Mesenchymal stem cell (in vitro differentiated cells and primary cell): ENCODE measurements at regions not wholly inside any gene's neighbourhood (a gene's known extent, or its start where the extent isn't known, plus 50 kb on each side); places are given as distances from the start of the nearest gene placed in this dataset.

Experiments
- DNase-seq: peaks from one replicate; pipeline ENCODE4 v3.0.0-alpha.2; 2013
- H2AFZ ChIP-seq: one replicate; pipeline ENCODE4 v1.6.1; 2013; ENCODE audit warnings: low read depth, mild to moderate bottlenecking, control low read depth, inconsistent platforms, low read length, moderate library complexity
- H2AK5ac ChIP-seq: 2 replicates; pipeline ENCODE4 v1.6.1; 2013; ENCODE audit warnings: low read length, moderate library complexity, mild to moderate bottlenecking, inconsistent platforms; ENCODE audit not compliant: severe bottlenecking
- H2BK120ac ChIP-seq: one replicate; pipeline ENCODE4 v1.6.1; 2013; ENCODE audit warnings: low read depth, mild to moderate bottlenecking, inconsistent platforms, low read length, moderate library complexity
- H2BK12ac ChIP-seq, 2 experiments: one replicate each; pipeline ENCODE4 v1.6.1; 2013; ENCODE audit warnings: inconsistent platforms in 2 of 2, low read length in 2 of 2, mild to moderate bottlenecking in 2 of 2, moderate library complexity in 2 of 2, control low read depth in 1 of 2
- H2BK15ac ChIP-seq: one replicate; pipeline ENCODE4 v1.6.1; 2013; ENCODE audit warnings: mild to moderate bottlenecking, low read depth, inconsistent platforms; ENCODE audit not compliant: poor library complexity, severe bottlenecking
- H2BK5ac ChIP-seq: 2 replicates; pipeline ENCODE4 v1.6.1; 2013; ENCODE audit warnings: low read depth, mild to moderate bottlenecking, low read length, control low read depth, inconsistent platforms; ENCODE audit not compliant: poor library complexity, severe bottlenecking
- H3K14ac ChIP-seq, 2 experiments: one replicate each; pipeline ENCODE4 v1.6.1; 2013; ENCODE audit warnings: inconsistent platforms in 2 of 2, low read length in 2 of 2, control low read depth in 1 of 2, mild to moderate bottlenecking in 1 of 2, moderate library complexity in 1 of 2
- H3K18ac ChIP-seq, 2 experiments: one replicate each; pipeline ENCODE4 v1.6.1; 2013; ENCODE audit warnings: inconsistent platforms in 2 of 2, low read length in 2 of 2, control low read depth in 1 of 2, low read depth in 1 of 2, mild to moderate bottlenecking in 1 of 2
- H3K23ac ChIP-seq, 2 experiments: one replicate each; pipeline ENCODE4 v1.6.1; 2013; ENCODE audit warnings: inconsistent platforms in 2 of 2, low read length in 2 of 2, mild to moderate bottlenecking in 2 of 2, moderate library complexity in 2 of 2, control low read depth in 1 of 2
- H3K27ac ChIP-seq: 2 replicates; pipeline ENCODE4 v1.5.1; 2013; ENCODE audit warnings: mild to moderate bottlenecking, moderate library complexity, low read length, control low read depth, inconsistent platforms; ENCODE audit not compliant: poor library complexity, severe bottlenecking
- H3K27me3 ChIP-seq, 2 experiments: 2 replicates each; pipeline versions ENCODE4 v1.6.1 to v1.7.0; 2013; ENCODE audit warnings: low read length in 2 of 2, mild to moderate bottlenecking in 2 of 2, moderate library complexity in 2 of 2, control low read depth in 1 of 2, inconsistent platforms in 1 of 2; ENCODE audit not compliant: control insufficient read depth in 1 of 2, insufficient read depth in 1 of 2
- H3K36me3 ChIP-seq, 2 experiments: 2 replicates each; pipeline versions ENCODE4 v1.6.1 to v1.7.0; 2013; ENCODE audit warnings: low read length in 2 of 2, control low read depth in 1 of 2, inconsistent platforms in 1 of 2, low read depth in 1 of 2, mild to moderate bottlenecking in 1 of 2; ENCODE audit not compliant: insufficient read depth in 2 of 2, control insufficient read depth in 1 of 2
- H3K4ac ChIP-seq, 2 experiments: one replicate each; pipeline ENCODE4 v1.6.1; 2013; ENCODE audit warnings: inconsistent platforms in 2 of 2, low read length in 2 of 2, mild to moderate bottlenecking in 2 of 2, moderate library complexity in 2 of 2, control low read depth in 1 of 2, low read depth in 1 of 2
- H3K4me1 ChIP-seq: 2 replicates; pipeline ENCODE4 v1.6.1; 2013; ENCODE audit warnings: low read depth, low read length, control low read depth; ENCODE audit not compliant: control insufficient read depth, insufficient read depth
- H3K4me2 ChIP-seq: 2 replicates; pipeline ENCODE4 v1.6.1; 2013; ENCODE audit warnings: low read length, mild to moderate bottlenecking, inconsistent platforms; ENCODE audit not compliant: poor library complexity, severe bottlenecking
- H3K4me3 ChIP-seq, 2 experiments: 2 replicates each; pipeline versions ENCODE4 v1.5.1 to v1.7.0; 2013; ENCODE audit warnings: low read length in 2 of 2, mild to moderate bottlenecking in 2 of 2, control low read depth in 1 of 2, low read depth in 1 of 2; ENCODE audit not compliant: insufficient read depth in 1 of 2
- H3K79me1 ChIP-seq: replicated peaks from 2 replicates; pipeline ENCODE4 v1.6.1; 2013; ENCODE audit warnings: mild to moderate bottlenecking, control low read depth, low read length, inconsistent platforms; ENCODE audit not compliant: poor library complexity, severe bottlenecking
- H3K9ac ChIP-seq: 2 replicates; pipeline ENCODE4 v1.7.0; 2013; ENCODE audit warnings: mild to moderate bottlenecking, low read length, moderate library complexity
- H3K9me3 ChIP-seq: 2 replicates; pipeline ENCODE4 v1.7.0; 2013; ENCODE audit warnings: mild to moderate bottlenecking, low read length; ENCODE audit not compliant: control insufficient read depth
- H4K8ac ChIP-seq: one replicate; pipeline ENCODE4 v1.6.1; 2013; ENCODE audit warnings: inconsistent platforms, mild to moderate bottlenecking, low read length, moderate library complexity
- H4K91ac ChIP-seq: one replicate; pipeline ENCODE4 v1.6.1; 2013; ENCODE audit warnings: mild to moderate bottlenecking, low read length, inconsistent platforms
- WGBS: methylation state at CpG from one replicate; pipeline ENCODE4 v1.1.7; 2013; ENCODE audit warnings: mixed read lengths; 5-methylcytosine and 5-hydroxymethylcytosine counted together

DNA sequence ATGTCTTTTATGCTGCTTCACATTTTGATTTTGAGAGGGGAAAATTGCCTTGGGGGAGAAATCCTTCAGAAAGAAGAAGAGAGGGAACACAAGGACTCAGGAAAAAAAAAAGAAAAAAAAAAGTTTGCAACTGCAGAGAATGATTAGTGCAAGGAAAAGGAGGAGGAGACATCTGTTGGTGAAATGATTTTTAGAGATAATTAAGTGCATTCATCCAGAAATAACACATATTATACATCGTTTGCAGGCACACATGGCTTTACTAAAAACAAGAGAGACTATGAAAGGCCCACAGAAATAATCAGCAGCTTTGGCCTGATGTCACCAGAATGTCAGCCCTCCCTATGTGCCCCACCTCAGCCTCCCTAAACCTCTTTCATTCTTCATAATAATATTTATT lies 1058.2 kb downstream of the PCDH9 start:
- no peak overlapping the region for H4K91ac ChIP-seq
- no peak overlapping the region for H3K4me3 ChIP-seq
- no peak overlapping the region for H3K14ac ChIP-seq

DNA sequence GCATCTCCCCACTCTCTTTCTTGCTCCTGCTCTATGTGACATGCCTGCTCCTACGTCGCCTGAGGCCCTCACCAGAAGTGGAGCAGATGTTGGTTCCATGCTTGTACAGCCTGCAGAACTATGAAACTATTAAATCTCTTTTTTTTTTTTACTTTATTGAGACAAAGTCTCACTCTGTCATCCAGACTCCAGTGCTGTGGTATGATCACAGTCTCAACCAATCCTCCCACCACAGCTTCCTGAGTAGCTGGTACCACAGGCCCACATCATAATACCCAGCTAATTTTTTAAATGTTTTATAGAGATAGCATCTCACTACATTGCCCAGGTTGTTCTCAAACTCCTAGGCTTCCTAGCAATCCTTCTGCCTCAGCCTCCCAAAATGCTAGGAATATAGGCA lies 1067.7 kb downstream of the PCDH9 start:
- no peak overlapping the region for H3K14ac ChIP-seq
- no peaks in the 10 kb centered on the region for H3K27me3 ChIP-seq
- H3K79me1 ChIP-seq, result no peaks in the 10 kb centered on the region
- H2AFZ ChIP-seq, result no peak overlapping the region
- no peak overlapping the region for H3K4ac ChIP-seq
- H3K18ac ChIP-seq, result no peak overlapping the region
- no peak overlapping the region for H2BK12ac ChIP-seq
- no peak overlapping the region for H4K91ac ChIP-seq
- no peak overlapping the region for H3K4me2 ChIP-seq
- no peak overlapping the region for H2BK5ac ChIP-seq
- H2BK120ac ChIP-seq, result no peak overlapping the region
- H3K9me3 ChIP-seq, result no peaks in the 10 kb centered on the region
- H3K23ac ChIP-seq, result no peak overlapping the region
- no peak overlapping the region for H3K27ac ChIP-seq
- H3K9ac ChIP-seq, result no peak overlapping the region
- DNase-seq, result no peak
- peaks cover 2% of the 10 kb centered on the region for H3K4me1 ChIP-seq
- no peaks in the 10 kb centered on the region for H3K36me3 ChIP-seq
- WGBS, result 75% methylated on average over 2 of the region's 2 CpGs
- H4K8ac ChIP-seq, result no peak overlapping the region
- no peak overlapping the region for H2AK5ac ChIP-seq
- no peak overlapping the region for H2BK15ac ChIP-seq
- H3K4me3 ChIP-seq, result no peak overlapping the region

More for the DNA sequence above, 1058.2 kb downstream of the PCDH9 start:
- Histone ChIP-seq H3K36me3 (no peaks in the 10 kb centered on the region), H3K79me1 (no peaks in the 10 kb centered on the region), H3K23ac (no peak overlapping the region), H3K4ac (no peak overlapping the region), H2BK5ac (no peak overlapping the region), H3K4me2 (no peak overlapping the region), H3K27me3 (no peaks in the 10 kb centered on the region), H2BK120ac (no peak overlapping the region), H3K27ac (no peak overlapping the region), H4K8ac (no peak overlapping the region), H2AK5ac (no peak overlapping the region), H2BK15ac (no peak overlapping the region), H2AFZ (no peak overlapping the region), H2BK12ac (no peak overlapping the region), H3K9ac (no peak overlapping the region), H3K18ac (no peak overlapping the region), H3K4me1 (no peaks in the 10 kb centered on the region), H3K9me3 (no peaks in the 10 kb centered on the region)
- 91% methylated on average over 1 of the region's 1 CpG for WGBS
- DNase-seq, result no peak

DNA sequence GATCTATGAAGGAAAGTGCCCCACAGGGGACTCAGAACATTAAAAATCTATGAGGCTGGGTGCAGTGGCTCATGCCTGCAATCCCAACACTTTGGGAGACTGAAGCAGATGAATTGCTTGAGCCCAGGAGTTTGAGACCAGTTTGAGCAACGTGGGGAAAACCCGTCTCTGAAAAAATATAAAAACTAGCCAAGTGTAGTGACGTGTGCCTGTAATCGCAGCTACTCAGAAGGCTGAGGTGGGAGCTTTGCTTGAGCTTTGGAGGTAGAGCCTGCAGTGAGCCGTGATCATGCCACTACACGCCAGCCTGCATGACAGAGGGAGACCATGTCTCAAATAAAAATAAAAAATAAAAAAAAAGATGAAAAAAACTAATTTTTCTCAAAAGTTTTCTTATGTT lies 1070.6 kb downstream of the PCDH9 start:
- DNase-seq, result no peak
- H3K79me1 ChIP-seq, result no peaks in the 10 kb centered on the region
- H2BK15ac ChIP-seq, result no peak overlapping the region
- no peak overlapping the region for H3K4ac ChIP-seq
- no peak overlapping the region for H3K23ac ChIP-seq
- no peak overlapping the region for H4K91ac ChIP-seq
- H2BK5ac ChIP-seq, result no peak overlapping the region
- H3K4me3 ChIP-seq, result no peak overlapping the region
- no peak overlapping the region for H3K27ac ChIP-seq
- no peak overlapping the region for H2BK12ac ChIP-seq
- no peaks in the 10 kb centered on the region for H3K9me3 ChIP-seq
- H3K14ac ChIP-seq, result no peak overlapping the region
- no peak overlapping the region for H2AK5ac ChIP-seq
- H2BK120ac ChIP-seq, result no peak overlapping the region
- no peak overlapping the region for H2AFZ ChIP-seq
- H3K4me2 ChIP-seq, result no peak overlapping the region
- H3K9ac ChIP-seq, result no peak overlapping the region
- no peaks in the 10 kb centered on the region for H3K27me3 ChIP-seq
- no peaks in the 10 kb centered on the region for H3K4me1 ChIP-seq
- no peaks in the 10 kb centered on the region for H3K36me3 ChIP-seq
- H3K18ac ChIP-seq, result no peak overlapping the region
- no peak overlapping the region for H4K8ac ChIP-seq
- 83% methylated on average over 4 of the region's 6 CpGs for WGBS

DNA sequence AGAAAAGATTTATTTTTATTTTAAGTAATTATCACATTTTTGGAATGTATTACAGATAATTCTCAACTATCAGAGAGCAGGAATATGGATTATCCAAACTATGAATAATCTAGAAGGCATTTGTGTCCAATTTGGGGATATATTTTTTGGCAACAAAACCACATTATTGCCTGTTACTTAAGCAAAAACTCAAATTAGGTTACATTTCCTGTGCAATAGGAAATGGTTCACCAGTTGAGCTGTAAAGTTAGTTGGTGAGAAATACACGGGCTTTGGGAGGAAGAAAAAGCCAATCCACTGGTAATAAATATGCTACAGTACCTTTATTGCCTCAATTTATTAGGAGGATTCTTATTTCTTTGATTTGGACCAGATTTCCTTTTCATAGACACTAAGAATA lies 1075.2 kb downstream of the PCDH9 start:
- no peak overlapping the region for H2AK5ac ChIP-seq
- WGBS, result no CpG with 5 or more reads among the region's 1 CpG
- no peak overlapping the region for H3K14ac ChIP-seq
- H4K91ac ChIP-seq, result no peak overlapping the region
- H3K23ac ChIP-seq, result no peak overlapping the region
- no peak for DNase-seq
- no peak overlapping the region for H3K4ac ChIP-seq
- H2AFZ ChIP-seq, result no peak overlapping the region
- H3K79me1 ChIP-seq, result no peaks in the 10 kb centered on the region
- H3K9ac ChIP-seq, result no peak overlapping the region
- no peak overlapping the region for H2BK12ac ChIP-seq
- H2BK5ac ChIP-seq, result no peak overlapping the region
- no peaks in the 10 kb centered on the region for H3K36me3 ChIP-seq
- no peak overlapping the region for H3K18ac ChIP-seq
- H3K4me3 ChIP-seq, result no peak overlapping the region
- no peak overlapping the region for H2BK120ac ChIP-seq
- H3K27me3 ChIP-seq, result no peaks in the 10 kb centered on the region
- no peak overlapping the region for H4K8ac ChIP-seq
- H3K9me3 ChIP-seq, result no peaks in the 10 kb centered on the region
- H3K4me2 ChIP-seq, result no peak overlapping the region
- H3K27ac ChIP-seq, result no peak overlapping the region
- H3K4me1 ChIP-seq, result no peaks in the 10 kb centered on the region
- no peak overlapping the region for H2BK15ac ChIP-seq
